RWPE2 (cell line): ENCODE measurements at regions not wholly inside any gene's neighbourhood (a gene's known extent, or its start where the extent isn't known, plus 50 kb on each side); places are given as distances from the start of the nearest gene placed in this dataset.

Experiments
- ATAC-seq: fragments of 200-7000 bp; cut with Tn5 transposase; 3 replicates; pipeline ENCODE4 v1.9.1; 2021; ENCODE audit warnings: low read depth
- DNase-seq: peaks from one replicate; pipeline ENCODE4 v3.0.0-alpha.2; 2020; ENCODE audit warnings: low spot score
- H3K27ac ChIP-seq: fragments of 450-650 bp; 2 replicates; pipeline ENCODE4 v1.5.1; 2017; ENCODE audit warnings: mild to moderate bottlenecking; ENCODE audit not compliant: poor library complexity, severe bottlenecking
- H3K27me3 ChIP-seq: fragments of 250-450 bp; sonication (Bioruptor Pico); 2 replicates; pipeline ENCODE4 v1.5.1; 2021; ENCODE audit warnings: mild to moderate bottlenecking, moderate library complexity; ENCODE audit not compliant: insufficient read depth, poor library complexity, severe bottlenecking
- H3K36me3 ChIP-seq: fragments of 250-450 bp; sonication (Bioruptor Pico); 2 replicates; pipeline ENCODE4 v1.5.1; 2020; ENCODE audit warnings: low read depth, mild to moderate bottlenecking, moderate library complexity
- H3K4me1 ChIP-seq: fragments of 250-450 bp; sonication (Bioruptor Pico); 2 replicates; pipeline ENCODE4 v1.5.1; 2021; ENCODE audit warnings: mild to moderate bottlenecking, moderate library complexity; ENCODE audit not compliant: insufficient read depth, poor library complexity, severe bottlenecking
- H3K4me3 ChIP-seq: fragments of 250-450 bp; sonication (Bioruptor Pico); 2 replicates; pipeline ENCODE4 v1.5.1; 2021; ENCODE audit warnings: mild to moderate bottlenecking, moderate library complexity; ENCODE audit not compliant: severe bottlenecking
- H3K9me3 ChIP-seq: fragments of 250-450 bp; sonication (Bioruptor Pico); 2 replicates; pipeline ENCODE4 v1.5.1; 2021; ENCODE audit warnings: mild to moderate bottlenecking, moderate library complexity; ENCODE audit not compliant: severe bottlenecking
- CTCF ChIP-seq: fragments of 450-650 bp; IDR thresholded peaks from one replicate; pipeline ENCODE4 v1.5.1; 2017; ENCODE audit warnings: mild to moderate bottlenecking, moderate library complexity; ENCODE audit not compliant: poor library complexity, severe bottlenecking

GRCh38 chr18:25832001-25832604 lies 258.3 kb downstream of the SS18 start:
- Histone ChIP-seq H3K27me3 (no peaks in the 10 kb centered on the region), H3K36me3 (no peaks in the 10 kb centered on the region), H3K27ac (no peak overlapping the region), H3K4me3 (no peak overlapping the region), H3K9me3 (no peaks in the 10 kb centered on the region), H3K4me1 (no peaks in the 10 kb centered on the region)
- DNase-seq = no peak
- peak; percentile 67; the same call in 2 of the 3 replicates for ATAC-seq
- peak; percentile 75 for TF ChIP-seq CTCF

GRCh38 chr18:25831301-25831701 lies 259.1 kb downstream of the SS18 start:
- TF ChIP-seq CTCF = no peak
- ATAC-seq (no peak), DNase-seq (no peak)
- Histone ChIP-seq H3K27me3 (no peaks in the 10 kb centered on the region), H3K27ac (no peak overlapping the region), H3K36me3 (no peaks in the 10 kb centered on the region), H3K4me1 (no peaks in the 10 kb centered on the region), H3K9me3 (no peaks in the 10 kb centered on the region), H3K4me3 (no peak overlapping the region)

GRCh38 chr18:25830787-25831186 lies 259.6 kb downstream of the SS18 start:
- DNase-seq (no peak), ATAC-seq (no peak)
- no peaks in the 10 kb centered on the region for H3K4me1 ChIP-seq
- no peaks in the 10 kb centered on the region for H3K27me3 ChIP-seq
- no peaks in the 10 kb centered on the region for H3K9me3 ChIP-seq
- H3K27ac ChIP-seq = no peak overlapping the region
- TF ChIP-seq CTCF = no peak
- no peak overlapping the region for H3K4me3 ChIP-seq
- H3K36me3 ChIP-seq = no peaks in the 10 kb centered on the region

- no peaks in the 10 kb centered on the region for H3K36me3 ChIP-seq
- no peaks in the 10 kb centered on the region for H3K9me3 ChIP-seq
- TF ChIP-seq CTCF = no peak
- no peak for ATAC-seq
- no peak for DNase-seq
- no peak overlapping the region for H3K27ac ChIP-seq
- no peaks in the 10 kb centered on the region for H3K4me1 ChIP-seq
- no peak overlapping the region for H3K4me3 ChIP-seq
- no peaks in the 10 kb centered on the region for H3K27me3 ChIP-seq
Observed at GRCh38 chr18:25827961-25828561, 262.4 kb downstream of the SS18 start.

GRCh38 chr18:25827228-25827627 lies 263.2 kb downstream of the SS18 start:
- no peaks in the 10 kb centered on the region for H3K36me3 ChIP-seq
- no peak for TF ChIP-seq CTCF
- no peak overlapping the region for H3K4me3 ChIP-seq
- no peak for DNase-seq
- no peaks in the 10 kb centered on the region for H3K4me1 ChIP-seq
- ATAC-seq = 0 out of 3 replicates have a peak, but pooled peaks have one; percentile 42
- no peaks in the 10 kb centered on the region for H3K27me3 ChIP-seq
- no peak overlapping the region for H3K27ac ChIP-seq
- no peaks in the 10 kb centered on the region for H3K9me3 ChIP-seq
